Muscle of arm (tissue), 1 donor: ENCODE measurements at regions not wholly inside any gene's neighbourhood (a gene's known extent, or its start where the extent isn't known, plus 50 kb on each side); places are given as distances from the start of the nearest gene placed in this dataset.
A peak's percentile ranks its signal among the peaks of the same experiment; 100 is the strongest.
"Not testable (repeated sequence)": the region's sequence is repeated elsewhere in the genome, so short reads cannot be mapped to it uniquely, and the experiment has no call there.

Experiments
- DNase-seq: peaks from one replicate; pipeline ENCODE4 v3.0.0-alpha.2; 2013

- not testable (repeated sequence) for DNase-seq
Measured at GRCh38 chr3:195669310-195669709, 51.5 kb upstream of the MUC20 start.

DNA sequence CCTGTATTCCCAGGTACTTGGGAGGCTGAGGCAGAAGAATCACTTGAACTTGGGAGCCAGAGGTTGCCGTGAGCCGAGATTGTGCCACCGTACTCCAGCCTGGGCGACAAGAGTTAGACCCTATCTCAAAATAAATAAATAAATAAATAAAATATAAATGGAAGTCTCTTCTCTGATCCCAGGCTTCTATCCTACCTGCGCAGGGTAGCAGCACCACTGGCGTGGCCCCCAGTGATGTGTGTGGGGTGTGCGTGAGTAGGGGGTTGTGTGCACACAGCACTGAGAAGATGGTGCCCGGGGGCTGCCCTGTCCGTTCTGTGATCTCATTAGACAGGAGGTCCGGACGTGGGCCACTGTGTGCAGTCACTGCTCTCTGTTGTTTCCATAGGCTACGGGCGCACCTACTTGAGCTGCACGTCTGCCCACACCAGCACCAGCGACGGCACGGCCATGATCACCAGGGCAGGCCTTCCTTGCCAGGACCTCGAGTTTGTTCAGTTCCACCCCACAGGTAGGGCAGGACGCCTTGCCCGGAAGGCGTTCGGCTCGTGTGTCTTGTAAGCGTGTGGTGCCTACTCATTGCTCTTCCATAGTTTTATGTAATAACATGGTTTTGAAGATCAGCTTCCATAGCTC is 52.5 kb upstream of the MUC20 start:
- not testable (repeated sequence) for DNase-seq

GRCh38 chr3:195665311-195665710 is 55.5 kb upstream of the MUC20 start:
- DNase-seq, result not testable (repeated sequence)

DNA sequence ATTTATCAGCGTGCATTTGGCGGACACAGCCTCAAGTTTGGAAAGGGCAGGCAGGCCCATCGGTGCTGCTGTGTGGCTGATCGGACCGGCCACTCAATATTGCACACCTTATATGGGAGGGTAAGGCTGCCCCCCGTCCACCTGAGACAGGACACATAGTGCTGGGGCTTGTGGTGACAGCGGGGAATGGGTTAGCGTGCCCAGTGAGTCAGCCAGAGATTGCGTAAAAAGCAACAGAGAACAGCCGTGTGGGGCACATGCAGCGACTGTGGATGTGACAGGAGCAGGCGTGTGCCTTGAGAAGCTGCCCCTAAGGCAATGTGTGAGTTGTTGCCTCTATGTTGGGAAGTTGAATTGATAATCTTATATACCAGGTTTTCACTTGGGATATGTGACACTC is 56.6 kb upstream of the MUC20 start:
- not testable (repeated sequence) for DNase-seq

DNA sequence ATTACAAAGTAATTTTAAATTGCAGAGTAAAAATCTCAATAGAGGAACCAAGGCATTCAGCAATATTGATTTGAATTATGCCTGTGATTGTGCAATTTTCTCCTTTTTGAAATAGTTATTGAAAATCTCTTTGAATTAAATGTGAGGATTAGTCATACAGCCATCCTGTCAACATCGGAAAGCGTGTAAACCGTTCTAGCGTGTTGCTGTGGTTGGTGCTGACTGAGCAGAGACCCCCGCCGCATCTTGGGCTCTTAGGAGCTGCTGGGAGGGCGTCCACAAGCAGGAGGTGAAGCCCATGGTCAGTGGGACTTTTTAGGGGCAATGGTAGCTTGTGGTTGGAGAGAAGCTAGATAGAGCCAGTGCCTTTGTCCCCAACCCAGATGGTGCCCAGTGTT is 61.6 kb upstream of the MUC20 start:
- DNase-seq, result not testable (repeated sequence)

GRCh38 chr3:195658381-195659135 is 62.2 kb upstream of the MUC20 start:
- DNase-seq, result not testable (repeated sequence)

- DNase-seq, result peak; percentile 81
Measured at GRCh38 chr3:195657475-195658372, 63.1 kb upstream of the MUC20 start.

GRCh38 chr3:195656091-195656490 is 64.7 kb upstream of the MUC20 start:
- not testable (repeated sequence) for DNase-seq

- DNase-seq, result not testable (repeated sequence)
Measured at GRCh38 chr3:195654746-195655145, 66.0 kb upstream of the MUC20 start.

- not testable (repeated sequence) for DNase-seq
Measured at GRCh38 chr3:195654138-195654537, 66.6 kb upstream of the MUC20 start.

GRCh38 chr3:195653641-195654040 is 67.1 kb upstream of the MUC20 start:
- not testable (repeated sequence) for DNase-seq

DNA sequence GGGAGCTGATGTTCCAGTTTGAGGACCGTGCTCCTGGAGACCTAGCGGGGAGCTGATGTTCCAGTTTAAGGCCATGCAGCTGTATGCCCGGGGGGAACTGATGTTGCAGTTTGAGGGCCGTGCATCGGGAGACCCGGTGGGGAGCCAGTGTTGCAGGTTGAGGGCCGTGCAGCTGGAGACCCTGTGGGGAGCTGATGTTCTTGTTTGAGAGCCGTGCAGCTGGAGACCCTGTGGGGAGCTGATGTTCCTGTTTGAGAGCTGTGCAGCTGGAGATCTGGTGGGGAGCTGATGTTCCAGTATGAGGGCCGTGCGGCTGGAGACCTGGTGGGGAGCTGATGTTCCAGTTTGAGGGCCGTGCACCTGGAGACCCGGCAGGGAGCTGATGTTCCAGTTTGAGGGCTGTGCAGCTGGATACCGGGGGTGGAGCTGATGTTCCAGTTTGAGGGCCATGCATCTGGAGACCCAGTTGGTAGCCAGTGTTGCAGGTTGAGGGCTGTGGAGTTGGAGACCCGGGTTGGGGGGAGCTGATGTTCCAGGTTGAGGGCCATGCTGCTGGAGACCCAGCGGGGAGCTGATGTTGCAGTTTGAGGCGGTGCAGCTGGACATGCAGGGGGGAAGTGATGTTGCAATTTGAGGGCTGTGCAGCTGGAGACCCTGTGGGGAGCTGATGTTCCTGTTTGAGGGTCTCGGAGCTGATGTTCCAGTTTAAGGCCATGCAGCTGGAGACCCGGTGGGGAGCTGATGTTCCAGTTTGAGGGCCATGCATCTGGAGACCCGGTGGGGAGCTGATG is 64.4 kb upstream of the APOD start:
- not testable (repeated sequence) for DNase-seq

DNA sequence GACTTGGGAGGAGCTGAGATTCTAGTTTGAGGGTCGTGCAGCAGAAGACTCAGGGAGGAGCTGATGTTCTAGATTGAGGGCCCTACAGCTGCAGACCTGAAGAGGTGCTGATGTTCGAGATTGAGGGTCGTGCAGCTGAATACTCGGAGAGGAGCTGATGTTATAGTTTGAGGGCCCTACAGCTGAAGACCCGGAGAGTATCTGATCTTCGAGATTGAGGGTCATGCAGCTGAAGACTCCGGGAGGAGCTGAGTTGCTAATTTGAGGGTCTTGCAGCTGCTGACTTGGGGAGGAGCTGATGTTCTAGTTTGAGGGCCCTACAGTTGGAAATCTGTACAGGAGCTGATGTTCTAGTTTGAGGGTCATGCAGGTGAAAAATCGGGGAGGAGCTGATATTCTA is 62.1 kb upstream of the APOD start:
- DNase-seq, result not testable (repeated sequence)

DNA sequence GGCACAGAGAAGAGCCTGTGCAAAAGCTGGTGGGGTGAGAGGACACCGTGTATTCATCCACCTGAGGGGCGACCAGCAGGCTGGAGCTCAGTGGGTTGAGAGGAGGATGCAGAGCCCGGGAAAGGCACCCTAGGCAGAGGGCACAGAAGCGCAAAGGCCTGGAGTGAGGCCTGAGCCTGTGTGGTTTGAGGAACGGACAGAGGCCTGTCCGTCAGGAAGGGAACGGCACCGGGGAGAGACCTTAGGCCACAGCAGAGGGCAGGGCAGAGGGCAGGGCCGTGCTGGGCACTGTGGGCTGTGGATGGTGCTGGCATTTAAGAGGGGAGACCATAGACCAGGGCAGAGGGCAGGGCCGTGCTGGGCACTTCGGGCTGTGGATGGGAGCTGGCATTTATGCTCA is 59.5 kb upstream of the APOD start:
- DNase-seq, result not testable (repeated sequence)

GRCh38 chr3:195642311-195642710 is 58.6 kb upstream of the APOD start:
- DNase-seq, result not testable (repeated sequence)

DNA sequence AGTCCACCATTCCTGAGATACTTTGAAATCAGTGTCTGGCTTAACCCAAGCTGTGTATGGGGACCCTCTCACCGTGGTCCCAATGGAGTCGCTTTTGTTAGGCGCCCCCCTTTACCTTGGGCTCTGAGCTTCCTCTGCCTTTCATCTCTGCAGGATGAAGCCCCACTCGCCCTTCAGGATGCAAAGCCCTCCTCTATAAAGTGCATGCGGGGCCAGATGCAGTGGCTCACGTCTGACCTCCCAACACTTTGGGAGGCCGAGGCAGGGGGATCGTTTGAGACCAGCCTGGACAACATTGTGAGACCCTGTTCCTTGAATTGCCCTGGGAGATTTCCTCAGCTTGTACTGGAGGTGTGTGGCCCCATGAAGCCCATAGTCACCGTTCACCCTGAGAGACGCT is 54.7 kb upstream of the APOD start:
- not testable (repeated sequence) for DNase-seq

DNA sequence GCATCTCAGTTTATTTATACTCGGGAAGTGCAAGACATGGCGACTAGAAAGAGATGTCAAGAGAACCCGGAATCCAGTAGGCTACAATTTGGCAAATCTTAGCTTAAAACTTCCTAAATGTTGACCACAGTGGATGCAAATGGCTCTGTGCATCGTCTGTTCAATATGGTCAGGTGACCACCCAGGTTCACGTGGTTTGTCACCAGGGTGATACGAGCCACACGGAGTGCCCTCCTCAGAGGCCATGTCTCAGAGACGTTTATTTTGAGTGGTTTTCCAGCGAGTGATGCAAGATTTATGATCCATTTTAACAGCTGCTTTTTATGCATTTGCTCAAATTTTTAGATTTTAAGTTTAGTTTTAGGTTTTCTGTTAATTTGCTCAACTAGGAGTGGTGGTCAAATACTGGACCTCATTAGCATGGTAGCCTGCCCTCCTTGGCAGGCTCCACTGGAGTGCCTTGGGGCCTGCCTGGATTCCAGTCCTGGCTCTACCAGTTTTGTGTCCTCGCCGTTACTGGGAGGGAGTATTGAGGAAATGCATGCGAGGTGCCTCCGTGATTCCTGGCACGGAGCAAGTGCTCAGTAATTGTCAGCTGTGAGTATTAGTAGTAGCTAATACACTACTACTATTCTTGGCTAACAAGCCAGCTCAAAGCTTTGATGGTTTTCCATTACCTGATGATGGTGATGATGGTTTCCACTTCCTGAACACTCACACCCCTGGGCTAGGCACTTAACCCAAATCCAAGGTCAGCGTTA is 53.9 kb upstream of the APOD start:
- DNase-seq, result not testable (repeated sequence)

- not testable (repeated sequence) for DNase-seq
Measured at GRCh38 chr3:195637011-195637410, 53.3 kb upstream of the APOD start.

- not testable (repeated sequence) for DNase-seq
Measured at GRCh38 chr3:195635898-195636685, 52.4 kb upstream of the APOD start.
